ENCODE measurements at regions not wholly inside any gene's neighbourhood (a gene's known extent, or its start where the extent isn't known, plus 50 kb on each side); places are given as distances from the start of the nearest gene placed in this dataset.

DNA sequence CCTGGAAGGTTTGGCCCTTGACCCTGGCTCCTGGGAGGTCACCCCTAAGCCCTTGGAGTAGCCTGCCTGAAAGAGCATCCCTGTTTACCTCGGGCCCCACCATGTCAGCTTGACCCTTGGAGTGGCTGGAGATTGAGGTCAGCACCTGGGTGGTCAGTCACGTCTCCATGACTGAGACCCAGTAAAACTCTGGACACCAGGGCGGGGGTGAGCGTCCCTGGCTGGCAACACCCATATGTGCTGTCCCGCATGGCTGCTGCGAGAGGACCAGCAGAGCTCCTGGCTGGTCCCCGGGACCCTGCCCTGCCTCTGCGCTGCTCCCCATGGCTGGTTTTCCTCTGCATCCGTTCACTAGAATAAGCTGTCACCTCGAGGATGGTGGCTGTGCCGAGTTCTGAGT is 91.2 kb downstream of the RBFOX3 start:
- no peaks in the 10 kb centered on the region for H3K36me3 ChIP-seq (ENCODE audit: control insufficient read depth, insufficient read depth, low read length)
- 85 to 93% methylated on average over 11 of the region's 11 CpGs for WGBS, 2 experiments (ENCODE audit: insufficient coverage in 2 of 2)
- H3K4me1 ChIP-seq (ENCODE audit: control insufficient read depth, insufficient read depth, low read length, poor library complexity, severe bottlenecking): no peaks in the 10 kb centered on the region
- no peak overlapping the region for H3K4me3 ChIP-seq (ENCODE audit: extremely low read depth, insufficient read depth, low read length, poor library complexity, severe bottlenecking)
- H3K27ac ChIP-seq (ENCODE audit: low read depth, low read length, severe bottlenecking): no peak overlapping the region
- no peaks in the 10 kb centered on the region for H3K9me3 ChIP-seq (ENCODE audit: control insufficient read depth, low read length)

GRCh38 chr17:79518585-79519523 is 92.0 kb downstream of the RBFOX3 start:
- Histone ChIP-seq H3K4me3 (ENCODE audit: extremely low read depth, insufficient read depth, low read length, poor library complexity, severe bottlenecking) (no peak overlapping the region), H3K36me3 (ENCODE audit: control insufficient read depth, insufficient read depth, low read length) (no peaks in the 10 kb centered on the region), H3K9me3 (ENCODE audit: control insufficient read depth, low read length) (no peaks in the 10 kb centered on the region), H3K27ac (ENCODE audit: low read depth, low read length, severe bottlenecking) (no peak overlapping the region), H3K4me1 (ENCODE audit: control insufficient read depth, insufficient read depth, low read length, poor library complexity, severe bottlenecking) (no peaks in the 10 kb centered on the region)
- WGBS, 2 experiments (ENCODE audit: insufficient coverage in 2 of 2): 86 to 87% methylated on average over 25 to 28 of the region's 31 CpGs

GRCh38 chr17:79517827-79518584 is 92.8 kb downstream of the RBFOX3 start:
- H3K27ac ChIP-seq (ENCODE audit: low read depth, low read length, severe bottlenecking): no peak overlapping the region

DNA sequence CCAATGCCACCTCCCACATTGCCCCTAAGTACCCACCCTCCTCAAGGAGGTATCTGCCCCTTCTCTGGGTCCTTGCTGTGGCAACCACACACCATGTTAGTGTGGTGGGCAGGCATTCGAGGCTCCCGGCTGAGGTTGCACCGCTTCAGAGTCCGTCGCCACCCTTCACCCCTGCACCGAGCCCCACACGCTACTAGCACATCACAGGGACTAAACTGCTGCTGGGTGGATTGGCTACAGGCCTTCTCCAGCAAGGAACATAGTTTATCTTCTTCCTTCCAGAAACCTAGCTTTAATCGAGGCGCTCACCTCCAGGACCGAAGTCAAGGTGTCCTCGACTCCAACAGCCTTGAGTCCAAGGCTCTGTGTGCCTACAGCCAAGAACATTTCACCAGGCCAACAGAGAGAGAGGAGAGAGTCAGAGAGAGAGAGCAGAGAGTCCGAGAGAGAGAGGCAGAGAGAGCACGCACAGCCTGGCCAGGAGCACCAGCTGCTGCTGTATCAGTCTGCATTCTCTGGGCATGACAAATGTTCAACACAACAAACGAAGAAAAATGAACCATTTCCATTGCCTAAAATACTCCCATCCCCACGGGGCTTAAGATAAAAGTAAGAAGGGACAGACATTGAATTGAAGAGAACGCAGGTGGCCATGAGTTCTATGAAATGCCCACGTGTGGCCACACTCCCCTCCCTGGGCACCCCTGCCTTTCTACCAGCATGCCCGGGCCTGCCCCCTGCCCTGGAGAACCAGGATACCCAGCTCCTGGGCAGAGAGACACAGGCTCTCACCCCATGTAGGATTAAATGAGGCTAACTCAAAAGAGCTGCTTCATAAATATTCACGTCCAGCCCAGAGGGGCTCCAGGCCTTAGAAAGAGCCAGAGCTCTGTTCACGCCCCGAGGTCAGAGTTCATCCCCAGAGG is 94.9 kb downstream of the RBFOX3 start:
- Histone ChIP-seq H3K36me3 (ENCODE audit: control insufficient read depth, insufficient read depth, low read length) (no peaks in the 10 kb centered on the region), H3K4me3 (ENCODE audit: extremely low read depth, insufficient read depth, low read length, poor library complexity, severe bottlenecking) (no peak overlapping the region), H3K4me1 (ENCODE audit: control insufficient read depth, insufficient read depth, low read length, poor library complexity, severe bottlenecking) (no peaks in the 10 kb centered on the region), H3K9me3 (ENCODE audit: control insufficient read depth, low read length) (no peaks in the 10 kb centered on the region), H3K27ac (ENCODE audit: low read depth, low read length, severe bottlenecking) (no peak overlapping the region)
- WGBS, 2 experiments (ENCODE audit: insufficient coverage in 2 of 2): 82 to 89% methylated on average over 16 to 18 of the region's 21 CpGs

More at GRCh38 chr17:79517827-79518584, 92.8 kb downstream of the RBFOX3 start:
- 89 to 90% methylated on average over 14 to 16 of the region's 24 CpGs for WGBS, 2 experiments (ENCODE audit: insufficient coverage in 2 of 2)
- Histone ChIP-seq H3K36me3 (ENCODE audit: control insufficient read depth, insufficient read depth, low read length) (no peaks in the 10 kb centered on the region), H3K4me3 (ENCODE audit: extremely low read depth, insufficient read depth, low read length, poor library complexity, severe bottlenecking) (no peak overlapping the region), H3K4me1 (ENCODE audit: control insufficient read depth, insufficient read depth, low read length, poor library complexity, severe bottlenecking) (no peaks in the 10 kb centered on the region), H3K9me3 (ENCODE audit: control insufficient read depth, low read length) (no peaks in the 10 kb centered on the region)

DNA sequence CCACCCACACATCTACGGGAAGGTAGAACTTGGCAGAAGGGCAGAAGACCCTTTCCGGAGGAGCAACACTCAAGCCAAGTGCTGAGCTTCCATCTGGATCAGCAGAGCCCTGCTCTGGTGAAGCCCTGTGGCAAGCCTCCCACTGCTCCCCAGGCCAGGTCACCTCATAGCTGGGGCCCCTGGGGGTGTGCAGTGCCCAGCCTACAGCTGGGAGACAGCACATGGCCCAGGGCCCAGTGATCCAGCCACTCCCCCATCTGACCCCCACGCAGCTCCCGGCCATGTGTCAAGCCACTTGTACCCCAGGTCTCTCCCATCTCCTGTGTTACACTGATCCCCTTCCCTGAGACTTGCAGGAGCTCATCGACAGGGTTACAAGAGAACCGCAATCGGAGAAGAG is 95.7 kb downstream of the RBFOX3 start:
- no peaks in the 10 kb centered on the region for H3K9me3 ChIP-seq (ENCODE audit: control insufficient read depth, low read length)
- no peaks in the 10 kb centered on the region for H3K36me3 ChIP-seq (ENCODE audit: control insufficient read depth, insufficient read depth, low read length)
- no peak overlapping the region for H3K4me3 ChIP-seq (ENCODE audit: extremely low read depth, insufficient read depth, low read length, poor library complexity, severe bottlenecking)
- WGBS, 2 experiments (ENCODE audit: insufficient coverage in 2 of 2): 92 to 97% methylated on average over 7 of the region's 7 CpGs
- H3K4me1 ChIP-seq (ENCODE audit: control insufficient read depth, insufficient read depth, low read length, poor library complexity, severe bottlenecking): no peaks in the 10 kb centered on the region
- H3K27ac ChIP-seq (ENCODE audit: low read depth, low read length, severe bottlenecking): no peak overlapping the region

DNA sequence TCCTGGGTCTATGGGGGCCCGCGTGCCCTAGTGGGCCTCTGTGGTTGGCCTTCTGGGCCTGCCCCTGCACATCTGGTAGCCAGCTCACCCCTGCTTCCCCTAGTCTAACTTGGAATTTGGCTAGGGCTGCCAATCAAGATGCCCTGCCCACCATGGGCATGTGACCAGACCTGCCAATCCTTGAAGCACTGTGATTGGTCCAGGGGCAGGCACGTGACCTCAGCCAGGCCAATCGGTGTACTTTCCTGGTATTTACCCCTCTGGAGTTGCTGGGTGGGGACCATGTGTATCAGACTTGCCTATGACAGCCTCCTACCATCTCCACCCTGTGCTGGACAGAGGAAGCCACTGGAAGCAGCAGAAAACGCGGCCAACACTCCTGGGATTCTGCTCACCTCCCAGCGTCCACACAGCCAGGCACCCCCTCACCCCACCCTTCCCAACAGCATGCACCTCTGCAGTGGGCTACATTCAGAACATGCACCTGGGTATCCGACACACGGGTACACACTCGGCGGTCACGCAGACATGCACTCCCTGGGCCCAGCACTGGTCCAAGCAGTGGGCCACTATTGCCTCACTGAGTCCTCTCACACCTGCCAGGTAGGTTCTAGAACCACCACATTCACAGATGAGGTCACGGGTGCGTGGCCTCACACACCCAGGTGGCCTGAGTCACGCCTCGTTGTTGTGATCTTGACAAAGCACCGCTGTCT is 96.9 kb downstream of the RBFOX3 start:
- no peak overlapping the region for H3K27ac ChIP-seq (ENCODE audit: low read depth, low read length, severe bottlenecking)
- no peaks in the 10 kb centered on the region for H3K9me3 ChIP-seq (ENCODE audit: control insufficient read depth, low read length)
- H3K4me1 ChIP-seq (ENCODE audit: control insufficient read depth, insufficient read depth, low read length, poor library complexity, severe bottlenecking): no peaks in the 10 kb centered on the region
- no peak overlapping the region for H3K4me3 ChIP-seq (ENCODE audit: extremely low read depth, insufficient read depth, low read length, poor library complexity, severe bottlenecking)
- H3K36me3 ChIP-seq (ENCODE audit: control insufficient read depth, insufficient read depth, low read length): no peaks in the 10 kb centered on the region
- 94 to 97% methylated on average over 16 to 17 of the region's 17 CpGs for WGBS, 2 experiments (ENCODE audit: insufficient coverage in 2 of 2)

GRCh38 chr17:79513206-79513605 is 97.6 kb downstream of the RBFOX3 start:
- no peaks in the 10 kb centered on the region for H3K4me1 ChIP-seq (ENCODE audit: control insufficient read depth, insufficient read depth, low read length, poor library complexity, severe bottlenecking)
- H3K27ac ChIP-seq (ENCODE audit: low read depth, low read length, severe bottlenecking): no peak overlapping the region
- 81 to 95% methylated on average over 4 of the region's 4 CpGs for WGBS, 2 experiments (ENCODE audit: insufficient coverage in 2 of 2)
- no peak overlapping the region for H3K4me3 ChIP-seq (ENCODE audit: extremely low read depth, insufficient read depth, low read length, poor library complexity, severe bottlenecking)
- H3K36me3 ChIP-seq (ENCODE audit: control insufficient read depth, insufficient read depth, low read length): no peaks in the 10 kb centered on the region
- H3K9me3 ChIP-seq (ENCODE audit: control insufficient read depth, low read length): no peaks in the 10 kb centered on the region

DNA sequence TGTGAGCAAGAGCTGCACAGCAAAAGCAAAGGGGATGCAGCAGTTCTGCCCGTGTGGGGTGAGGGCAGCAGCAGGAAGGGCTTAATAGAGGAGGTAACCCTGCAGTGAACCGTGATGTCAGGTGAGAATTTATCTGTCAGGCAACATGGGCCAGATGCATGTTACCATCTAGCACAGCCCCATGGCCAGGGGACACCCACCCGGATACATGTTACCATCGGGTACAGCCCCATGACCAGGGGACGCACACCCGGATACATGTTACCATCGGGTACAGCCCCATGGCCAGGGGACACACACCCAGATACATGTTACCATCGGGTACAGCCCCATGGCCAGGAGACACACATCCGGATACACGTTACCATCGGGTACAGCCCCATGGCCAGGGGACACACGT is 99.4 kb downstream of the RBFOX3 start:
- Histone ChIP-seq H3K36me3 (ENCODE audit: control insufficient read depth, insufficient read depth, low read length) (no peaks in the 10 kb centered on the region), H3K4me3 (ENCODE audit: extremely low read depth, insufficient read depth, low read length, poor library complexity, severe bottlenecking) (no peak overlapping the region), H3K27ac (ENCODE audit: low read depth, low read length, severe bottlenecking) (no peak overlapping the region), H3K4me1 (ENCODE audit: control insufficient read depth, insufficient read depth, low read length, poor library complexity, severe bottlenecking) (no peaks in the 10 kb centered on the region), H3K9me3 (ENCODE audit: control insufficient read depth, low read length) (no peaks in the 10 kb centered on the region)
- WGBS, 2 experiments (ENCODE audit: insufficient coverage in 2 of 2): 90 to 91% methylated on average over 7 to 11 of the region's 12 CpGs

- H3K4me1 ChIP-seq (ENCODE audit: control insufficient read depth, insufficient read depth, low read length, poor library complexity, severe bottlenecking): no peaks in the 10 kb centered on the region
- H3K27ac ChIP-seq (ENCODE audit: low read depth, low read length, severe bottlenecking): no peak overlapping the region
- WGBS, 2 experiments (ENCODE audit: insufficient coverage in 2 of 2): 88 to 96% methylated on average over 16 to 17 of the region's 18 CpGs
Observed at GRCh38 chr17:79510071-79510470, 100.8 kb downstream of the RBFOX3 start.

GRCh38 chr17:79509490-79509889 is 101.4 kb downstream of the RBFOX3 start:
- Histone ChIP-seq H3K27ac (ENCODE audit: low read depth, low read length, severe bottlenecking) (no peak overlapping the region), H3K36me3 (ENCODE audit: control insufficient read depth, insufficient read depth, low read length) (no peaks in the 10 kb centered on the region), H3K9me3 (ENCODE audit: control insufficient read depth, low read length) (no peaks in the 10 kb centered on the region), H3K4me1 (ENCODE audit: control insufficient read depth, insufficient read depth, low read length, poor library complexity, severe bottlenecking) (no peaks in the 10 kb centered on the region), H3K4me3 (ENCODE audit: extremely low read depth, insufficient read depth, low read length, poor library complexity, severe bottlenecking) (no peak overlapping the region)
- WGBS, 2 experiments (ENCODE audit: insufficient coverage in 2 of 2): 92 to 100% methylated on average over 4 to 8 of the region's 14 CpGs

More at GRCh38 chr17:79510071-79510470, 100.8 kb downstream of the RBFOX3 start:
- no peak overlapping the region for H3K4me3 ChIP-seq (ENCODE audit: extremely low read depth, insufficient read depth, low read length, poor library complexity, severe bottlenecking)
- no peaks in the 10 kb centered on the region for H3K9me3 ChIP-seq (ENCODE audit: control insufficient read depth, low read length)
- no peaks in the 10 kb centered on the region for H3K36me3 ChIP-seq (ENCODE audit: control insufficient read depth, insufficient read depth, low read length)

Measured in mesodermal cell (in vitro differentiated cells).